Left colon (tissue), 2 donors: ENCODE measurements at regions not wholly inside any gene's neighbourhood (a gene's known extent, or its start where the extent isn't known, plus 50 kb on each side); places are given as distances from the start of the nearest gene placed in this dataset.

Experiments used
- ATAC-seq: fragments of 200-7000 bp; cut with Tn5 transposase; one replicate; pipeline ENCODE4 v1.9.1; 2020; ENCODE audit warnings: mild to moderate bottlenecking, moderate library complexity
- DNase-seq, 2 donors: peaks; one replicate each; pipeline ENCODE4 v3.0.0-alpha.2; 2020
- intact Hi-C, 2 donors: fragments of 100-400 bp; cut with DNase I in 1 of 2; cut with micrococcal nuclease in 1 of 2; formaldehyde crosslinking; loops; one replicate each; pipeline versions ENCODE4 v1.11.2 to v1.14.0; 2022; cut with DNase I, micrococcal nuclease
- donor health status: DM: no; HTN: no; CAD: no.
- donor health status: DM: yes; HTN: yes; CAD: no.

DNA sequence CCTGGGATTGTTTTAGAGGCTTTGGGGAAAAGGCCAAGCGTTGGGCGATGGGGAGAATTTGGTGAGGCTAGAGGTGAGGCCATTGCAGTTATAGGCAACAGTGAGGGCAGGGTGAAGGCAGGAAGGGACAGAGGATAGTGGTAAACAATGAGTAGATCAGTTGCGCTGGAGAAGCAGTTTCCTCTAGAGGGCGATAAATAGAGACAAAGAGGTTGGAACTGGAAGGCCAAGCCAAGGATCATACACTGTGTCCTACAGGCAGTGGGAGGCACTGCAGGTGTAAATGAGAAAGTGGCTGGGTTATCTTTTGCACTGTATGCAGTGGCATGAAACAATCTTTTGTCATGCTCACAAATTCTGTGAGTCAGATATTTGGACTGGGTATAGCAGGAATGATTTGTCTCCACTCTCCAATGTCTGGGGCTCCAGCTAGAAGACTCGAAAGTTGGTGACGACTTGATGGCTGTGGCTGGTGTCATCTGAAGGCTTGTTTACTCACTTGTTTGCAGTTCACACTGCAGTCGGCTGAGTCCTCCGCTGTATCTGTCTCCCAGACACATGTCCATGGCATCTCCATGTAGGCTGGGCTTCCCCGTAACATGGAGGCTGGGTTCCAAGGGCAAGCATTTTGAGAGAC is 82.1 kb downstream of the TNP1 start:
- DNase-seq (peak in 1 of 2 donors; percentile 14), ATAC-seq (peak; percentile 82)
- intact Hi-C loops = no loop called here

DNA sequence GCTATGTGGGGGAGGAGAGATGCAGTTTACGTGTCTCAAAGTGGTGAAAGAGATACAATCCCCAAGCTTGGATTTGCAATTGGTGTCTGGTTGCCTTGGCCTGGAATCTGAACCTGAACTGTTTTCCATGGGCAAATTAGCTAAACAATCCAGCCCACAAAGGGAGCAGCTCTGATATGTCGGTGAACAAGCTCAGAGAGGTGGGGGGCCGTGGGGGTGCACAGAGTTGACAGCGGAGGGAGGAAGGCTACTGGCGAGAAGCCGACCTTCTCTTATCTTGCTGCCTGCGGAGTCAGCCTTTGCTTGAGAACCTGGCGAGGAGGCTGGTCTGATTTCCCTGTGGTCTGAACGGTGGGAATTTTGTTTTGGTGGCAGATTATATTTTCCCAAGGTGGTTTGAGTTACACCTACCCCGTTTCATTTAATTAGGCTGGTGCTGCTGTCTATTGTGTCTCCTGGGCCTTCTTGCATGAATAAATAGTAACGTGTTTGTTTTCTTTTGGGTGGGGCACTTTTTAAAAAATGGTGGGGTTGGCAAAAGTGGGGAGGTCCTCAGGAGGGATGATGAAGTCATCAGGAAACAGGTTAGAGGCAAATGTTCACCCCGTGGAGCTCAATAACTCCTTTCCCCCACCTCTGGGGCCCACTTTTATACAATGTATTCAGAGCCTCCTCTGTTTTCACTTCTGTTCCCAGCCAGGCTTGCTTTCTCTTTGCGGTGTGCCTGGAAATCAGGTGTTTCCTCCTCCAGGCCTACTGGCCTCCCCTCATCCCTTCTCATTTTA is 80.9 kb upstream of the IGFBP5 start:
- no peak for ATAC-seq
- no peak for DNase-seq
- intact Hi-C loops = no loop called here

DNA sequence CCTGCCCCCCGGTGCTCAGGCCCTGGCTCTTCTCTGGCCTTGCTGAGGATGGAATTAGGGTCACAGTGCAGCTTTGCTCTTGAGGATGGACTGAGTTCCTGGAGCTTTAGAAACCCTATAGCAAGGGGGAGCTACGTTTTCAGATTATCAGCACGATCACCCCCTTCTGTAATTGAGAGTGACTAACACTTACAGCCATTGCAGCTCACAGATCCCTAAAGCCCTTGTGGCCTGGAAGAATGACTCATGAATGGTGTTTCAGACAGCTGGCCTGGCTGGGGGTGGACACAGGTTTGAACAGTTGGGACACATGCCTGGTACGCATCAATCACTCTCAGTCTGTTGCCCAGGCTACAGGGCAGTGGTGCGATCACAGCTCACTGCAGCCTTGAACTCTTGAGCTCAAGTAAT is 79.7 kb upstream of the IGFBP5 start:
- no peak for ATAC-seq
- intact Hi-C loops = no loop called here
- no peak for DNase-seq

DNA sequence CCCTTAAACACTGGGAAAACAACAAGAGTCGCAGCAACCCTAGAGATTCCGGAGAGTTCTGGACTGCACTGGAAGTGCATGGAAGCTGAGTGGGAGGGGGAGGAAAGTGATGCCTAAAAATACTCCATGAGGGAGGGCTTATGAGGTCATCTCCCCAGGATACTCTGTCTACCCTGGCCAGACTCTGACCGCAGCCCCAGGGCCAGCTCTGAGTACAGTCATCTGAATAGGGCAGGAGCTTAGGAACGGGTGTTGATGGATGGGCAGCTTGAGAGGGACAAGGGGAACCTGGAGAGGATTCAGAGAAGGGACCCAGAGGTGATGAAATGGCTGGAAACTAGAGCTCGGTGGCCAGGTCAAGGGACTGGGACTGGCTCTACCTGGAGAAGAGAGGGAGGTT is 79.3 kb upstream of the IGFBP5 start:
- DNase-seq = no peak
- intact Hi-C loops = no loop called here
- ATAC-seq = peak; percentile 24

DNA sequence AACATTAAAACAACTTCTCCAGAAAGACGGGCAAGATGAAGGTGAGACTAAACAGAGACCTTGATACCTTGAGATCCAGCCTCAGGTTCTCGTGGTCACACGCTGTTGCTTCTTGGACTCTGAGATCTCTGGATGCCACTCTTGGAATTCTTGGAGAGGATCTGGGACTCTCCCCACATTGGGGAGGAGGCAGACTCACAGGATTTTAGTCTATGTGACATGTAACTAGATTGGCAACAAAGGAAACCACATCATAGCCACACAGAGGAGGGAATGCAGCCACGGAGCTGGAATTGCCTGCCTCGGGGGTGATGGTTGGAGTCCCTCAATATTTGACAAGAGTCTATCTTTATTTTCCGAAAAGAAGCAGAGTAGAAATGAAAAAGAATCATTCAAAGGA is 78.8 kb upstream of the IGFBP5 start:
- DNase-seq = no peak
- no peak for ATAC-seq
- intact Hi-C loops = no loop called here

DNA sequence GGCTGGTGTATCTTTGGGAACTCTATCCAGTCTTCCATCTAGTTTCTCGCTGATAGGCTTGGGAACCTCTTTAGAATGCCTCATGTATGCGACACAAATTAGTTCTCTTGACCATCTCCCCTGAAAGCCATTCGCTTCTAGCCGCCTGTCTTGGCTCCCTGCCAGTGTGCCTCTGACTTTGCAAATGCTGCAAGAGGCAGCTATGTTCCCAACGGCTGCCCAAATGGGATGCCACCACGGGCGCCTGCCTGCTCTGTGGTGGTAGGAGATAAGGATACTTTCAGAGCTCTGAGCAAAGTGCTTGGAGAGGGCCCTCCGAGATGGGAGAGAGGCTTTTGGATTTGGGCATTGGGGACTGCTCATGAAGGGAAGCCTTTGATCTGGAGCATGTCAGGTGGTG is 77.7 kb upstream of the IGFBP5 start:
- DNase-seq (no peak), ATAC-seq (no peak)
- intact Hi-C loops = no loop called here

DNA sequence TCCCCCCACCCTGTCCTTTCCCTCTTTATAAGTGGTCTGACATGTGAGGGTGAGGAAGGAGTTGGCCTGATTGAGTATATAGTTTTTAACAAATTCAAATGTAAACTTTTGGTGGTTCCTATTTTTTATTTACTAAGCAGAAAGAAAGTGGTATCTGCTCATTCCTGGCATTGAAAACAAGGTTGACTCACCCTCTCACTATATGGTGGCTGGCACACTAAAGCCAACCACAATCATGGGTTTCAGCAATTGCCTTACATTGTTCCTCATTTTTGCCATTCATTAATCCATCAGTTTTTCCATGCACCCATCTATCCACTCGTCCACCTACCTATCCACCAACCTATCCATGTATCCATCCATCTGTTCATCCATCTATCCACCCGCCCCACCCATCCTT is 75.4 kb upstream of the IGFBP5 start:
- DNase-seq (no peak), ATAC-seq (no peak)
- intact Hi-C loops = no loop called here

DNA sequence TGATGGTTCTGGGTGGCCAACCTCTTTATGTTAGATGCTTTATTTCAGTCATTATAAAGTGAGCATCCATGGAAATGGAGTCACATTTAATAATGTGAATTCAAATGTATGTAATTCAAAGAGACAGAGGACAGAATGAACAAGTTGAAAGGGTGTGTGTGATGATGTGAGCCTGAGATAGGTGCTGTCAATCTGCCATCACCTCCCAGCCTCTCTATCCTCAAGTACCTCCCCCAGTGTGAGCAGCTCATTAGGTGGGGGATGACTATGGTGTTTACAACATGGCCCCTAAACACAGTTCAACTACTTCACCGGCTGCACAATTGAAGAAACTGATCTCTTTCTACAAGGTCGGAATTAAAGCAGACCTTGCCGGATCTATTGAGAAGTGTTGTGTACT is 74.7 kb upstream of the IGFBP5 start:
- DNase-seq (no peak), ATAC-seq (no peak)
- intact Hi-C loops = no loop called here

DNA sequence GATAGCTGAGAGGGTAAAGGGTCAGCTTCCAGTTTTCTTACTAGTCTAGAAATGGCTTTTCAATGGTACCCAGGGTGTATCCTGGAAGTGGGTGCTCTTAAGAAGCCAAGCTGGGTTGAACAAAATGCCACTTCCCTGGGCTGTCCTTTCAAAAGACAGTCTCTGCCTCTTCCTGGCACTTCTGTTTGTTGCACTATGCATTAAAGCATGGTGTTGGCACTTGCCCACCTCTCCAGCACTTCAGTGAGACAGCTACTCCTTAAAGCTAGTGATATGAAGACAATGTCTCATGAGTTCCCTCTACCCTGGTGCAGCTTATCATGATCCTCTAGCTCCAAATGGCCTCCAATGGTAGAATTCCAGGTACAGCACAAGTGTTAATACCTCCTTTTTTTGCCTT is 74.3 kb upstream of the IGFBP5 start:
- intact Hi-C loops = no loop called here

DNA sequence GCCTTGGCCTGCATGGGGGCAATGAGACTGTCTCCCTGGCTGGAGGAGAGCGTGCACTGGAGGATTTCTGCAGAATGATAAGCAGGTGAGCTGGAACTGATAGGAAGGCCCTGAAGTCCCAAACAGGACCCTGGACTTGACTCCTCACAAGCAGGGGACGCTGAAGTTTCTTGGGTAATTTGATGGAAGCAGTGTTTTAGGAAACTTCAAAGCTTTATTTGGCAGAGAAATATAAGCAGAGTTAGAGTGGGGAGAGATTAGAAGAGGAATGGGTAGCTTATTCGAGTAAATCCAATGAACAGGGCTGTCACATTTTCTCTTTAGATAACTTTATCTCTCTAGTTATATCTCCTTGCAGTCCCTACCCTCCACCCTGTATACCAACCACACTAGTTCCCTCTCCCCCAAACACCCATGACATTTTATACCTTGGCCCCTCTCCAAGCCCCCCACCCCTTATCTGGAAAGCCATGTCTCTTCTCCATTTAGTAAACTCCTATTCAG is 73.6 kb upstream of the IGFBP5 start:
- intact Hi-C loops = no loop called here
- no peak for DNase-seq

More for the DNA sequence above, 74.3 kb upstream of the IGFBP5 start:
- DNase-seq = no peak
- ATAC-seq = no peak

DNA sequence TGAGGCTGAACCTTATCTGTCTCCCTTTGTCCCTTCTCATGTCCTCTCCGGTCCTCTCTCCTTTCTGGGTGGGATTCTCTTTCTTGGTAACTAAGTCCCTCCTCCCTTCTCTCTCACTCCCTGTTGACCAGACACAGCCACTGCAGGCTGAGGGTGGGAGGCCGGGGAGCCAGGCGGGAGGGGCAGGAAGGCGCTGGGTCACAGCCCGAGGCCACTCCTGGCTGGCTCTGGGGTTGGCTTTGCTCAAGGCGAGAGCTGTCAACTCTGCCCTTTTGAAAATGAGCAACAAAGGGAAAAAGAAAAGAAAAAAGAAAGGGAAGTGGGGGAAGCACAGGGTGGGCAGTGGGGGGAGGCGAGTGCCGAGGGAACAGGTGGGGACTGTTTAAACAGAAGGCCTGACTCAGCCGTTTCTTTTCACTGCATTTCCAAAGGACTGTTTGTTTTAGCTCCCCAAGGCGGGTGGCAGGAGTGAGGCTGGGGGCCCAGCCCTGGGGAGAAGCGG is 70.5 kb upstream of the IGFBP5 start:
- no peak for ATAC-seq
- intact Hi-C loops = no loop called here
- DNase-seq = no peak

More for the DNA sequence above, 73.6 kb upstream of the IGFBP5 start:
- no peak for ATAC-seq

DNA sequence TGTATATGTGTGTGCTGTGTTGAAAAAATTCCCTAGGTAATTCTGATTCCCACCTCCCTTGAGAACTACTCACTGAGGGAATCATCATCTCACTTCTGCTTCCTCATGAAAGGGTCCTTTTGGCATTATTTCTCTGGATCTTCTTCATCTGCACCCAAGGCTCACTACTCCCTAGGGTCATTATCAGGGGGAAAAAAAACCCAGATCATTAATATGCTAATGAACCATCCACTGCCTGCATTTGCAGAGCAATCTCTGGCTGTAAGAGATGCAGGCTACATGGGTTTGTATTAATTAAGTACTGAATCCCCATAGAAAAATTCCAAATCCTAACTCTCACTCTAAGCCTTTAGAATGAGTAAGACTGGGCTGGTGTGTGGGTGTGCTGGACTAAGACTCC is 68.0 kb upstream of the IGFBP5 start:
- DNase-seq (no peak), ATAC-seq (no peak)
- intact Hi-C loops = no loop called here

DNA sequence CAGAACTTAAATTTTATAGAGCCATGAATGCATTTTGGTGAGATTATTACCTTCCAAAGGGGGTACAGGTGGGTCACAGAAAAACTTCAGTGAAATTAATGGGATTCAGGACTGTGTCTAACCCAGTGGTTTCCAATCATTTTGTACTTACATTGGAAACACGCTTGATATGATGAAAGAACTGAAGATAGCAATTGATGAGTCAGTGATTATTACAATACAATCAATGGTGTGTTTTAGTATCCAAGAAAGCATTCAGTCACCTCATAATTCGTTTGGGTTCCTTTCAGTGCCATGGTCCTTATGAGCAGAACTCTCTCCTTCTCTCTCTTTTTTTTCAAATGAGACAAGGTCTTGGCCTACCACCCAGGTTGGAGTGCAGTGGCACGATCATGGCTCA is 66.5 kb upstream of the IGFBP5 start:
- ATAC-seq (no peak), DNase-seq (no peak)
- intact Hi-C loops = no loop called here

DNA sequence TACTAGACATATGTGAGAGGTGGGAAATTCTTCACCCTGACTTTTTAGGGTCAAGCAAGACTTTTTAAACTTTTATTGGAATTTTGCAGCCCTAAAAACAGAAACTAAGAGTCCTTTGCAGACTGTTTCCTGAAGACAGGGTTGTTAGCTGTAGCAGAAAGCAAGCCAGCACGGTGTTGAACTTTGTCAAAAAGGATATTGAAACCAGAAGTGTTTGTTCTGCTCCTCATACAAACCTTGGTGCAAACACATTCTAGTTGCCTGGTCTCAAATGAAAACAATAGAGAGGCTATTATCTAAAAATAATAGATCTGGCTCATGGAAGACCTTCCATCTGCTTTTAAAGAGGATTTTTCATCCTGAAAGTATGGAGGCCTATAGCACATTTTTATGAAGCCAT is 65.8 kb upstream of the IGFBP5 start:
- ATAC-seq = no peak
- DNase-seq = no peak
- intact Hi-C loops = no loop called here

DNA sequence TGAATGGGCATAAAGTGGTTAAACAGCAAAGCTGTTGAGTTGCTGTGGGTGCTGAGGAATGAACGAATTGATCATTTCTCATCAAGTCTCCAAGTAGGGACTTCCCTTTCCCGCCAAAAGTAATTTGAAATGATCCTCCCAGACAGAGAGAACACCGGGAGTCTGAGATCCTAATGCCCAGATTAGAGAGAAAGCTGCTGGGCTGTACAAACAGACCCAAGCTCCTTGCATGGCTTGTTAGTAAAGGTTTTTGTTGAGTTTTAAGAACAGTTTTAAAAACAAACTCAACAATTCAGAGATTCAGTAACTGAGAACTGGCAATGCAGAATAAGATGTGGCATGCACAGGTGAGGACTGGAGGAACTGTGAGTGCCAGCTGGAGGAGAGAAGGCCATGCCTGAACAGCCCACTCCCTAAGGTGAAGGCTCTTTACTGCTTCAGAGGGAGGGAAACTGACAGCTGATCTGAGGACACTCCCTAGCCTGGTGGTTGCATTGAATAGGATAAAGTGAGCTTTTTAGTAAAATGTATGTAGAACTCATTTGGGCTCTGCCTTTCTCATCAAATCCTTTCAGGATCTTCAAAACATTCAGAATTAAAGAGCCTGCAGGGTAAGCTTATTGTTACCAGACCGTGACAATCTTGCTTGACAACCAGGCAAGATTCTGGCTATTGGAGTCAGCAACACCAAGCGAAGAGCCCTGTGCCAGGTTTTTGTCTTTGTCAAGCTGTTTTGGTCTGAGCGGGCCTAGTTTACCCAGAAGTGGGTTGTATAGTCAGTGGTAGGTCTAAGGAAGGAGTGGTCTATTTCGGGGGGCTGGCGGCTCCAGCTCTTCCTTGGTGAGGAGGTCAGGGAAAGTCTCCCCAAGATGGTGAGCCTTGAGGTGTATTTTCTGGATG is 63.2 kb upstream of the IGFBP5 start:
- DNase-seq = no peak
- ATAC-seq = no peak
- intact Hi-C loops = no loop called here

DNA sequence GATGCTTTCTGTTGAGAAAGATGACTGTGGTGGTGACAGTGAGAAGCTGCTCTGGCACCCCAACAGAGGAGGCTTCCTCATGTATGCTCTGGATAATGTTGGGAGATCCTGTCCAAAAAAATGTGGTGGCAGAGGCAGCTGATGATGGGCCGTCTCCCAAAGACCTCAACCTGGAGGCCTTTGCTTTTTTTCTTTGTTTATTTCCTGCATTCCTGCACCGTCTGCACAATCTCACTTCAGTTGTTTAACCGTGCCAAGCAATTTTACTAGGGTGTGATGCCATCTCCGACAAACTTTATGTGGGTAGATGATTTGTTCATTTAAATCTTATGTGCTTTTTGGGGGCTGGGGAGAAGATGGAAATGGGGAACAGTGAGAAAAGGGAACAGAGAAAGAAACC is 62.2 kb upstream of the IGFBP5 start:
- ATAC-seq (no peak), DNase-seq (no peak)
- intact Hi-C loops = no loop called here

DNA sequence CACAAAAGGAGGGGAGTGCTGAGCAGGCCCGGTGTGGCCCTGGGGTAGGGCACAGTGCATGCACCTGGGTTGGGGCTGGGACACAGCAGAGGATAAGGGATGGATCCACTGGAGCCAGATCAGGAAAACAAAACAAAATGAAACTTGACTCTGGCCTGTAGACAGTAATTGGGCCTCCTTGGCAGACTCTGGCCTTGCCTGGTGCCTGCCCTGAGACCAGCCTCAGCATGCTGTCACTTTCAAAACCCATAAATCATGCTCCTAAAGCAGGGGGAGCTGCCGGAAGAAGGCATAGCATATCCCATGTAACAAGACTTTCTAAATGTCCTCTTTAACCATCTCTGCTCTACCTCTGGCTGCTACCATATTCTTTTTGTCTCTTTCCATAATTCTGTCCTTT is 61.1 kb upstream of the IGFBP5 start:
- intact Hi-C loops = no loop called here
- DNase-seq = no peak

DNA sequence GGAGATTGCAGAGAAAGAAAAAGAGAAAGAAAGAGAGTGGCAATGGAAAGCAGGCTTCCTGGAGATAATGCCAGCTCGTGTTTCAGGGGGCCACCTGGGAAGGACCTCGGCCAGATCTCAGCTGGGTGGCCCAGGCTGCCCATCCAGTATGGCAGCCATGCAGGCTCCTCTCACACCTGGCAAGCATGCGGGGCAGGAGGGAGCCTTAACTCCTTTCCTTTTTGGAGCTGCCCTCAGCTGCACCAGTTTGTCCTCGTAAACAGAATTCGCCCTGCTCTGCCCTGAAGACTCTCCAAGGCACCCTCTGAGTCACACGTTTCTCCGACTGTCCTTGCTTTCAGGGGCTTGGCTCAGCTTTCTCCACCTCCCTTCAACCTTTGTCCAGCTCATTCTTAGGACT is 59.5 kb upstream of the IGFBP5 start:
- DNase-seq (no peak), ATAC-seq (no peak)
- intact Hi-C loops = no loop called here

More for the DNA sequence above, 61.1 kb upstream of the IGFBP5 start:
- no peak for ATAC-seq

DNA sequence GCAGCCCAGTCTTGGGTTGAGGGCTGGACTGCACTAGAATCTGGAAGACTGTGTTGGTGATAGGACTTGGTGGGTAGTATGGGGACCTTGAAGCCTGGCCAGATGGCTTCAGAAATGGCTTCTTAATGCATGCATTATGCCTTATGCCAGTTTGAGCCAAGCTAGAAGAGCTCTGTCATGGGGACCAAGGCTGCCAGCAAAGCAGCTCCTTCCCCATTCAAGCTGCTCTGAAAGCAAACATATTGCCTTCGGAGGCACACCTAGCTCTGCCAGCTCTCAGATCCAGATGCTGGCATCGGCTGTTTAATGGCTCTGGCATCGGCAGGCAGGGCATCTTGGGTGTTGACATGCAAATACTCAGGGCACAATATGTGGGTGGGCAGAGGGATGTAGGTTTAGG is 59.0 kb upstream of the IGFBP5 start:
- ATAC-seq = no peak
- DNase-seq = no peak
- intact Hi-C loops = no loop called here
